ENCODE measurements at regions not wholly inside any gene's neighbourhood (a gene's known extent, or its start where the extent isn't known, plus 50 kb on each side); places are given as distances from the start of the nearest gene placed in this dataset.

DNA sequence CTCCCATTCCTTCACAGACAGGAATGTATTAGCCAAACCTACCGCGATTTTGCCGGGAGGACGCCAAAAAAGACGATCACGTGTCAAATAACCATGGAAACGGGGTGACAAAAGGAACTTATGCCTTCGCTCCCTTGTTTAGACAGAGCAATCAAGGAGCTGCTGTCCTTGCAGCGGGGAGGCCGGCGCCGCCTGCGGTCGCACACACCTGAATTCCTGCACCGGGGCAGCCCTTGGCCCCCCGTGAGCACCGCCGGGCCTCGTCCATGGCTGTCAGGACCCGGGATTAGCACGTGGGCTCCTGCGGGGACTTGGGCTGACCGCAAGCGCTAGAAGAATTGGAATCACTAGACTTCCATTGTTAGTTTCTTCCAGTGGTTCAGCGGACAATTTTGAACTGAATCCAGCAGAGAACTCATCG lies 193.1 kb downstream of the SHQ1 start:
- TF ChIP-seq POLR2A (IDR thresholded peaks at IDR 0.05) (no peak), CTCF (IDR thresholded peaks at IDR 0.05) (no peak)

Measured in vagina (tissue), 2 donors.